ENCODE measurements at regions not wholly inside any gene's neighbourhood (a gene's known extent, or its start where the extent isn't known, plus 50 kb on each side); places are given as distances from the start of the nearest gene placed in this dataset.

- TF ChIP-seq CTCF (IDR thresholded peaks at IDR 0.05; ENCODE audit: low read length) (no peak), EZH2 (IDR thresholded peaks at IDR 0.05; ENCODE audit: borderline replicate concordance, low read length) (no peak)
Observed at GRCh38 chr2:228722311-228722710, 540.8 kb upstream of the SPHKAP start.
